GM13976 (cell line): ENCODE measurements at regions not wholly inside any gene's neighbourhood (a gene's known extent, or its start where the extent isn't known, plus 50 kb on each side); places are given as distances from the start of the nearest gene placed in this dataset.

ENCODE experiments used
- DNase-seq: peaks from one replicate; pipeline ENCODE4 v3.0.0; 2012; ENCODE audit warnings: low spot score
- CTCF ChIP-seq: IDR thresholded peaks from 2 replicates; pipeline ENCODE4 v1.5.1; 2012; ENCODE audit warnings: borderline replicate concordance, mild to moderate bottlenecking; ENCODE audit not compliant: insufficient read depth; ENCODE audit errors: extremely low read depth, missing control alignments, control extremely low read depth
- in situ Hi-C: fragments of 300-500 bp; cut with MboI; formaldehyde crosslinking; loops from one replicate; pipeline ENCODE4 v1.12.0; 2022; ENCODE audit warnings: low sequenced_read_pairs, mixed read lengths, inconsistent platforms; ENCODE audit not compliant: unreplicated experiment

GRCh38 chr2:153420394-153420793 is 58.2 kb downstream of the RPRM start:
- in situ Hi-C loops, result no loop called here

GRCh38 chr2:153417077-153417476 is 61.5 kb downstream of the RPRM start:
- in situ Hi-C loops, result no loop called here
- no peak for DNase-seq
- no peak for TF ChIP-seq CTCF

More at GRCh38 chr2:153420394-153420793, 58.2 kb downstream of the RPRM start:
- no peak for DNase-seq
- no peak for TF ChIP-seq CTCF

- in situ Hi-C loops, result no loop called here
- no peak for TF ChIP-seq CTCF
- no peak for DNase-seq
These were observed 62.5 kb downstream of the RPRM start for GRCh38 chr2:153416071-153416470.

GRCh38 chr2:153408710-153409385 is 69.7 kb downstream of the RPRM start:
- no peak for TF ChIP-seq CTCF
- in situ Hi-C loops, result no loop called here
- no peak for DNase-seq

DNA sequence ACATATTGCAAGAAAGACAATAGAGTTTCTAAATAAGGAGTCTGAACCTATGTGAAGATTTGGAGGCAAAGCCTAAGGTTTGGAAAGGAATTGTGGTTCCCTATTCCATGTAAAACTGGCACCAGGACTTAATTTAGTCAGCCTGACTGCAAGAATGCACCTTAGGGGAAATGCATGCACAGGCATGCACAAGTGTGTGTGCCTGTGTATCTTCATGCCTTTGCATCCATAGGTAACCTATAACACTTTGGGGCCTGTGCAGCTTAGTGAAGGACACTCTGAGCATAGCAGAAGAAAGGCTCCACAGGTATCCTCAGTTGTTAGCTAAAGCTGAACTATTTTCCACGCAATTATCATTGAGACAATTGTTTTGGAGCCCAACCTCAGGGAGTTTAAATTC is 73.4 kb downstream of the RPRM start:
- no peak for DNase-seq
- no peak for TF ChIP-seq CTCF
- in situ Hi-C loops, result no loop called here

- in situ Hi-C loops, result no loop called here
- no peak for DNase-seq
- TF ChIP-seq CTCF, result no peak
These were observed 73.8 kb downstream of the RPRM start for GRCh38 chr2:153404792-153405191.
